H9 (cell line): ENCODE measurements at regions not wholly inside any gene's neighbourhood (a gene's known extent, or its start where the extent isn't known, plus 50 kb on each side); places are given as distances from the start of the nearest gene placed in this dataset.
"Not testable (repeated sequence)": the region's sequence is repeated elsewhere in the genome, so short reads cannot be mapped to it uniquely, and the experiment has no call there.

Experiments
- DNase-seq: peaks from one replicate; pipeline ENCODE4 v3.0.0-alpha.2; 2017
- H2AFZ ChIP-seq: one replicate; pipeline ENCODE4 v1.6.1; 2013; ENCODE audit warnings: mild to moderate bottlenecking, low read length, control low read depth, moderate library complexity
- H2AK5ac ChIP-seq: 2 replicates; pipeline ENCODE4 v1.6.1; 2013; ENCODE audit warnings: low read length, control low read depth, mixed read lengths; ENCODE audit not compliant: insufficient read length
- H2BK120ac ChIP-seq: one replicate; pipeline ENCODE4 v1.6.1; 2013; ENCODE audit warnings: low read depth, mild to moderate bottlenecking, low read length, control low read depth, inconsistent platforms; ENCODE audit not compliant: poor library complexity, severe bottlenecking
- H2BK12ac ChIP-seq: 2 replicates; pipeline ENCODE4 v1.6.1; 2013; ENCODE audit warnings: low read length, control low read depth, mixed read lengths, low read depth; ENCODE audit not compliant: insufficient read length
- H2BK15ac ChIP-seq: 2 replicates; pipeline ENCODE4 v1.6.1; 2013; ENCODE audit warnings: low read depth, low read length, control low read depth
- H2BK20ac ChIP-seq: one replicate; pipeline ENCODE4 v1.6.1; 2013; ENCODE audit warnings: low read depth, mild to moderate bottlenecking, low read length, control low read depth, inconsistent platforms; ENCODE audit not compliant: poor library complexity, severe bottlenecking
- H2BK5ac ChIP-seq: 2 replicates; pipeline ENCODE4 v1.6.1; 2013; ENCODE audit warnings: low read length, control low read depth, mixed read lengths; ENCODE audit not compliant: insufficient read length
- H3K14ac ChIP-seq: 2 replicates; pipeline ENCODE4 v1.6.1; 2013; ENCODE audit warnings: low read length, control low read depth; ENCODE audit not compliant: insufficient read depth
- H3K18ac ChIP-seq: 2 replicates; pipeline ENCODE4 v1.6.1; 2013; ENCODE audit warnings: low read depth, mild to moderate bottlenecking, mixed read lengths, low read length, control low read depth; ENCODE audit not compliant: insufficient read length
- H3K23ac ChIP-seq: 2 replicates; pipeline ENCODE4 v1.6.1; 2013; ENCODE audit warnings: low read length, control low read depth, mixed read lengths, low read depth; ENCODE audit not compliant: insufficient read length
- H3K23me2 ChIP-seq: 2 replicates; pipeline ENCODE4 v1.6.1; 2013; ENCODE audit warnings: low read depth, mild to moderate bottlenecking, mixed read lengths, low read length, control low read depth; ENCODE audit not compliant: insufficient read length, poor library complexity, severe bottlenecking
- H3K27ac ChIP-seq: 2 replicates; pipeline ENCODE4 v1.5.1; 2013; ENCODE audit warnings: low read length, control low read depth, mixed read lengths, low read depth; ENCODE audit not compliant: insufficient read length
- H3K27me3 ChIP-seq: 2 replicates; pipeline ENCODE4 v1.6.1; 2013; ENCODE audit warnings: low read length, control low read depth, inconsistent platforms; ENCODE audit not compliant: insufficient read depth
- H3K4ac ChIP-seq: 2 replicates; pipeline ENCODE4 v1.6.1; 2013; ENCODE audit warnings: low read depth, mild to moderate bottlenecking, control low read depth, inconsistent platforms, low read length, moderate library complexity
- H3K4me1 ChIP-seq: 2 replicates; pipeline ENCODE4 v1.6.1; 2013; ENCODE audit warnings: low read length, control low read depth, inconsistent platforms; ENCODE audit not compliant: insufficient read depth
- H3K4me2 ChIP-seq: 2 replicates; pipeline ENCODE4 v1.6.1; 2013; ENCODE audit warnings: low read length, control low read depth, mixed read lengths; ENCODE audit not compliant: insufficient read length, insufficient read depth
- H3K56ac ChIP-seq: 2 replicates; pipeline ENCODE4 v1.6.1; 2013; ENCODE audit warnings: low read depth, mild to moderate bottlenecking, mixed read lengths, low read length, control low read depth; ENCODE audit not compliant: insufficient read length
- H3K79me1 ChIP-seq: 2 replicates; pipeline ENCODE4 v1.6.1; 2013; ENCODE audit warnings: low read depth, mild to moderate bottlenecking, moderate library complexity, low read length, control low read depth, inconsistent platforms; ENCODE audit not compliant: insufficient read depth, poor library complexity, severe bottlenecking
- H3K79me2 ChIP-seq: 2 replicates; pipeline ENCODE4 v1.6.1; 2013; ENCODE audit warnings: low read length, control low read depth, inconsistent platforms; ENCODE audit not compliant: insufficient read depth
- H3K9ac ChIP-seq: 2 replicates; pipeline ENCODE4 v1.6.1; 2013; ENCODE audit warnings: low read length, control low read depth, mixed read lengths; ENCODE audit not compliant: insufficient read length; ENCODE audit errors: extremely low read depth
- H3K9me3 ChIP-seq: one replicate; pipeline ENCODE4 v1.6.1; 2013; ENCODE audit warnings: low read depth, low read length, inconsistent platforms; ENCODE audit not compliant: control insufficient read depth
- H3T11ph ChIP-seq: one replicate; pipeline ENCODE4 v1.6.1; 2013; ENCODE audit warnings: mild to moderate bottlenecking, low read length, control low read depth, inconsistent platforms
- H4K20me1 ChIP-seq: one replicate; pipeline ENCODE4 v1.6.1; 2013; ENCODE audit not compliant: control insufficient read depth, insufficient read length, insufficient read depth
- H4K5ac ChIP-seq: 2 replicates; pipeline ENCODE4 v1.6.1; 2013; ENCODE audit warnings: low read depth, mild to moderate bottlenecking, mixed read lengths, low read length, control low read depth; ENCODE audit not compliant: insufficient read length
- H4K8ac ChIP-seq: replicated peaks from 2 replicates; pipeline ENCODE4 v1.6.1; 2013; ENCODE audit warnings: low read length, control low read depth, mixed read lengths, low read depth; ENCODE audit not compliant: insufficient read length
- H4K91ac ChIP-seq: 2 replicates; pipeline ENCODE4 v1.6.1; 2013; ENCODE audit warnings: low read depth, mild to moderate bottlenecking, moderate library complexity, mixed read lengths, low read length, control low read depth; ENCODE audit not compliant: insufficient read length
- H3K27ac Mint-ChIP-seq, 3 experiments: 2 replicates in 2 of 3; 3 replicates in 1 of 3; pipeline ENCODE4 v1.8.0; 2020 to 2021; ENCODE audit warnings: mixed read lengths in 3 of 3, mild to moderate bottlenecking in 1 of 3, moderate library complexity in 1 of 3
- H3K27me3 Mint-ChIP-seq: 2 replicates; pipeline ENCODE4 v1.8.0; 2021; ENCODE audit warnings: low read depth, mild to moderate bottlenecking, moderate library complexity, mixed read lengths
- H3K36me3 Mint-ChIP-seq, 3 experiments: 2 replicates in 2 of 3; 3 replicates in 1 of 3; pipeline ENCODE4 v1.8.0; 2020 to 2021; ENCODE audit warnings: low read depth in 3 of 3, mixed read lengths in 3 of 3; ENCODE audit not compliant: insufficient read depth in 1 of 3
- H3K4me1 Mint-ChIP-seq, 2 experiments: 2 replicates each; pipeline ENCODE4 v1.8.0; 2020; ENCODE audit warnings: mixed read lengths in 2 of 2
- H3K4me3 Mint-ChIP-seq, 2 experiments: 2 replicates in 1 of 2; 3 replicates in 1 of 2; pipeline ENCODE4 v1.8.0; 2020 to 2021; ENCODE audit warnings: mild to moderate bottlenecking in 2 of 2, mixed read lengths in 2 of 2, moderate library complexity in 1 of 2
- H3K9me3 Mint-ChIP-seq, 2 experiments: 2 replicates in 1 of 2; 3 replicates in 1 of 2; pipeline ENCODE4 v1.8.0; 2020; ENCODE audit warnings: mild to moderate bottlenecking in 2 of 2, mixed read lengths in 2 of 2, moderate library complexity in 1 of 2
- WGBS: extraction: QIAGEN DNeasy Blood & Tissue Kit; methylation state at CpG from one replicate; pipeline ENCODE4 v1.1.7; 2013; ENCODE audit warnings: missing lambda C conversion rate, low lambda C conversion rate, mixed read lengths; ENCODE audit not compliant: insufficient read length; ENCODE audit errors: extremely low coverage; 5-methylcytosine and 5-hydroxymethylcytosine counted together

DNA sequence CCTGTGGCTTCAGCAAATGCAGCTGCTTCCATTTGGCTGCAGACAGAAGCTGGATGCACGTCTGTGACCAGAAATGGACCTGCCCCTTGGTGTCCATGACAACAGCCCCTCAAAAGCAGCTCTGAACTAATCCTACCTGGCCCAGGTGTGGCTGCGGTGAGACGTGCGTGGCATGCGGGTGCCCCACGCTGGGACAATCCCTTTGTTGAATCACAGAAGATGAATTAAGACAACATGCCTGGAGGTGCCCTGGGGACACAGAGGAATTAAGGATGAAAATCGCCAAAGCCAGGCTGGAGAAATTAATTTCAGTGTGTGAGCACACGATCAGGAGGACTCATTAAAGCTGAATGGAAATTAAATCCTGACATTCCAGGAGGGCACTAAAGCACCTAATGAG lies 281.2 kb upstream of the SFSWAP start:
- H3K4me3 Mint-ChIP-seq, H2AFZ ChIP-seq, H2BK15ac ChIP-seq, H3T11ph ChIP-seq, H3K79me1 ChIP-seq, H3K18ac ChIP-seq, H2BK120ac ChIP-seq, H3K27me3 ChIP-seq, H3K56ac ChIP-seq, H3K9ac ChIP-seq, H3K79me2 ChIP-seq, H3K14ac ChIP-seq, H4K8ac ChIP-seq, H3K4me1 ChIP-seq, H3K27ac ChIP-seq, H3K23ac ChIP-seq, H2BK12ac ChIP-seq, H3K4me2 ChIP-seq, H2BK5ac ChIP-seq, H4K91ac ChIP-seq, H2AK5ac ChIP-seq, H4K20me1 ChIP-seq, H3K9me3 ChIP-seq, H3K4ac ChIP-seq, H3K23me2 ChIP-seq, DNase-seq: not testable (repeated sequence)
- WGBS = no CpG with 5 or more reads among the region's 8 CpGs
- Histone ChIP-seq H4K5ac (peak overlapping the region; percentile 72), H2BK20ac (peak overlapping the region; percentile 95)
- Mint-ChIP-seq H3K27me3 (peaks cover 15% of the 10 kb centered on the region), H3K9me3 (peaks cover 25 to 26% of the 10 kb centered on the region in 2 experiments), H3K4me1 (peaks cover 18 to 19% of the 10 kb centered on the region in 2 experiments), H3K36me3 (peaks cover 9 to 24% (median 18%) of the 10 kb centered on the region in 3 experiments), H3K27ac (peak overlapping the region in 1 of 3 experiments; percentile 92; a peak in 2 of 7 replicates)
